Activated CD4-positive, alpha-beta T cell treated with anti-CD3 and anti-CD28 coated beads, Interleukin-2, amount 50 U/mL, for 24 hours (primary cell): ENCODE measurements at regions not wholly inside any gene's neighbourhood (a gene's known extent, or its start where the extent isn't known, plus 50 kb on each side); places are given as distances from the start of the nearest gene placed in this dataset.
"Not testable (repeated sequence)": the region's sequence is repeated elsewhere in the genome, so short reads cannot be mapped to it uniquely, and the experiment has no call there.

ENCODE experiments used
- DNase-seq, 2 donors: peaks; one replicate each; pipeline ENCODE4 v3.0.0-alpha.2; 2020; ENCODE audit warnings: low read depth in 1 of 2, low spot score in 1 of 2

DNA sequence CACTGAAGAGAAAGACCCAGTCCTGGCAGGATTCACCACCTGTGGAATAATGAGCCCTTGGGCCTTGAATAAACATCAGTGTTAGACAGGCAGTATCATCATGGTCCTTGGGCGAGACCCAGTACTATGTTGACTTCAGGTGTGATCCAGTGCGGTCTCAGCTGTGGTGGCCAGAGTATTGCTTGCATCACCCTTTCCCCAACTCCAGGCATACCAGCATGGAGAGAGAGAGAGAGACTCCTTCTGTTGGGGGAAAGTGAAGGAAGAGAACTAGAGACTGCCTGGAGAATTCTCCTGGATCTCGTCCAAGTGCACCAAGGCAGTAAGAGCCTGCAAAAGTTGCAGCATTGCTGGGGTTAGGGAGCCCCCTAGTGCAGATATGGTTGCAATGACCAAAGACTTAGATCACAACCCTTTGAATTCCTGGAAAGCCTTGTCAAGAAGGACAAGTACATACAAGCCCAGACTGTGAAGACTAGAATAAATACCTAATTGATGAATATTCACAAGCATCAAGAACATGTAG, 61.1 kb upstream of the VAMP7 start:
- DNase-seq: peak in 1 of 2 donors; percentile 4

DNA sequence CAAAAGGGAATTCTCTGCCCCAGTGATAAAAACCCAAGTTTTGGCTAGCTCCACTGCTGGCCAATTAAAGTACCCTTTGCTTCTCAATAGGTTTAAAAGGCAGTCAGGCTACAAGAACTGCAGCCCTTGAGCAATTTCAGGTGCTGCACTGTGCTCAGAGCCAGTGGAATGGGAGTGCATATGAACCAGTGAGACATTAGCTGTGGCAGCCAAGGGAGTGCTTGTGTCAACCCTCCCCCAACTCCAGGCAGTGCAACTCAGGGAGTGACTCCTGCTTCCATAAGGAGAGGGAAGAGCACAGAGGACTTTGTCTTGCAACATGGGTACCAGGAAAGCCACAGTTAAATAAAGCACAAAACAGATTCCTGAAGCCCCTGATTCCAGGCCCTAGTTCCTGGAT, 61.6 kb upstream of the VAMP7 start:
- no peak for DNase-seq

DNA sequence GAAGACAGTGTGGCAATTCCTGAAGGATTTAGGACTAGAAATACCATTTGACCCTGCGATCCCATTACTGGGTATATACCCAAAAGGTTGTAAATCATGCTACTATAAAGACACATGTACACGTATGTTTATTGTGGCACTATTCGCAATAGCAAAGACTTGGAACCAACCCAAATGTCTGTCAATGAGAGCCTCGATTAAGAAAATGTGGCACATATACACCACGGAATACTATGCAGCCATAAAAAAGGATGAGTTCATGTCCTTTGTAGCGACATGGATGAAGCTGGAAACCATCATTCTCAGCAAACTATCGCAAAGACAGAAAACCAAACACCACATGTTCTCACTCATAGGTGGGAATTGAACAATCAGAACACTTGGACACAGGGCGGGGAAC, 66.8 kb upstream of the VAMP7 start:
- DNase-seq: not testable (repeated sequence)

DNA sequence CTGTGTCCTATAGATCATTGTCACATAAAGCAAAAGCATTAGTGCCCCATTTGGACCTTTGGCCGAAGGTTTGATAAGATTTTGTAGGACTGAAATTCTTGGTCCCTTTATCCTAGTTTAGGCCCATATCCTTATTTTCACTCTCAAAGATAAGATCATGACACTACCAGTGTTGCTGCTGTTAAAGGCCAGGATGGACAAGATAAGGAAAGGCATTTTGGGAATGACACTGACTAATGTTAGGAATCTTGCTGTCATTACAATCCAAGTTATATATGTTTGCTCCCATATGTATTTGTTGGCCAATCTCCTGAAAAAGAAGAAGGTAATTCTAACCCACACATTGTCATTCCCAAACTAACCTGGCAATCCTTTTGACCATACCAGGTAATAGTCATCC, 101.3 kb upstream of the VAMP7 start:
- no peak for DNase-seq

DNA sequence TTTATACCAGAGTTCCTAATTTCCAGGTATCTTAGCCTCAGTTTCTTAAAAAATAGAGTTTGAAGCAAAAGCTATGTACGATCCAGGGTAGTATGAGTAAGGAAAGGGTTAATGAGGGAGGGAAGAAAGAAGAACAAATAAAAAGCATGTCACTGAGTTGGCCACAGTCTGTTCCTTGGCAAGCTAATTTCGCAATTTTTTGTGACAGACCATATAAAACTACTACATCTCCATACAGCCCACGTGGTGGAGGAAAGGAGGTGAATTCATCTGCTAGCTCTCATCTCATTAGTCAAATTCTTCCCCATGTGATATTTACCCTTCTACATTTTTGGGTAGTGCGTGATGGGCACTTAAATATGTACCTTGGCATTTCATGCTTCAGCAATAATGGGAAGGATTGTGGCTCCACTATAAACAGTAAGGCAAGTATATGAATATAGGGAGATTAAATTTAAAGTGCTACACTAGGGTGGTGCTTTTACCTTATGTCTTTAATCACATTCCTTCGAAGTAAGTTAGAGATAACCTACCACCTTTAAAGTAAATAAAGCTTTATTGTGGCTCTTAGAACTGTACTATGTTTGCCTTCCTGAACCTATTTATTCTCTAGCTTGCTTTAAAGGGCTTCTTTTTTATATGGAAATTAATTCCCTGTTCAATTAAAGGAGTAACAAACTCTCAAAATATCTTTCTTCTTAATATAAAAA, 102.1 kb upstream of the VAMP7 start:
- DNase-seq: no peak

DNA sequence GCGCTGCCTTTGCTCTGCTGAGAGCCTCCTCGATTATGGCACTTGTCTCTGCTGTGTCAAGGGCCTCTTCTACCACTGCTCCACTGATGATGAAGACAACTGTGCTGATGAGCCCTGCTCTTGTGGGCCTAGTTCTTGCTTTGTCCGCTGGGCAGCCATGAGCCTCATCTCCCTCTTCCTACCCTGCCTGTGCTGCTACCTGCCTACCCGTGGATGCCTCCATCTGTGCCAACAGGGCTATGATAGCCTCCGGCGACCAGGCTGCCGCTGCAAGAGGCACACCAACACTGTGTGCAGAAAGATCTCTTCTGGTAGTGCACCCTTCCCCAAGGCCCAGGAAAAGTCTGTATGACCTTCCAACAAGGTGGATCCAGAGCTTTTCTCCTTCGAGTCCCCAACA, 106.8 kb upstream of the VAMP7 start:
- DNase-seq: no peak

DNA sequence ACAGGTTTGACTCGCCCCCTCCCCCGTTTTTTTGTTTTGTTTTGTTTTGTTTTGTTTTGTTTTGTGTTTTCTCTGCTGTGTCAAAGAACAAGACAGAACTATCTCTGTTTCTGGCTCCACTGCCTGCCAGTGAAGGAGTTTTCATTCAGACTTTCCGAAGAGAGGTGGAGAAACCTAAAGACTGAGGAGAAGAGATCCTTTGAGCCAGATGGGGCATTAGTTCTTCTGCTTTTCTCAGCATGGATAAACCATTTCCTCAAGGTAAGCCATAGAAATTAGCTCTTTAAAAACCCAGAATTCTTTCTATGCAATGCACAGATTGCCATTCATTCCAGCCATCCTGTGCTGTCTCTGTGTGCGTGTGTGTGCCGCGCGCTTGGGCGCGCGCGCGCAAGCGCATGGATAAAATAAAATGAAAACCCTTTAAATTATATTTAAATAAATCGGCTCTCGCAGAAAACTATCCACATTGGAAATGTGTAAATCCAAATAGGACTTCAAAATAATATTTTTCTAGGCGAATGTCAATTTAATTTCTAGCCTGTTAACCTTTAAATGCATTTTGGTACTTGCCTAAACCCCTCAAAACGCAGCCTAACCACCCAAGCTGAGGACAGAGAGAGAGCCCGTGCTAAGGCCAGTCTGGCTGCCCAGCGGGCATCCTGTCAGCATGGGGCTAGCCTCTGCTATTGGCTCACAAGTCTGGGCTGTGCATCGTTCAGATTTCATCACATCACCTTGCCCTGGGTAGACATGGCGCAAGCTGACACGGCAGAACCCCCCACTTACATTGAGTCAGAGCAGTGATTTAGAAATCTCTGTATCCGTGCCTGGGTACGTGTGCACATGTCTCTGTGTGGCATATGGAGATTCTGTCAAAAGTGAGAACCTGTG, 113.0 kb upstream of the VAMP7 start:
- no peak for DNase-seq

DNA sequence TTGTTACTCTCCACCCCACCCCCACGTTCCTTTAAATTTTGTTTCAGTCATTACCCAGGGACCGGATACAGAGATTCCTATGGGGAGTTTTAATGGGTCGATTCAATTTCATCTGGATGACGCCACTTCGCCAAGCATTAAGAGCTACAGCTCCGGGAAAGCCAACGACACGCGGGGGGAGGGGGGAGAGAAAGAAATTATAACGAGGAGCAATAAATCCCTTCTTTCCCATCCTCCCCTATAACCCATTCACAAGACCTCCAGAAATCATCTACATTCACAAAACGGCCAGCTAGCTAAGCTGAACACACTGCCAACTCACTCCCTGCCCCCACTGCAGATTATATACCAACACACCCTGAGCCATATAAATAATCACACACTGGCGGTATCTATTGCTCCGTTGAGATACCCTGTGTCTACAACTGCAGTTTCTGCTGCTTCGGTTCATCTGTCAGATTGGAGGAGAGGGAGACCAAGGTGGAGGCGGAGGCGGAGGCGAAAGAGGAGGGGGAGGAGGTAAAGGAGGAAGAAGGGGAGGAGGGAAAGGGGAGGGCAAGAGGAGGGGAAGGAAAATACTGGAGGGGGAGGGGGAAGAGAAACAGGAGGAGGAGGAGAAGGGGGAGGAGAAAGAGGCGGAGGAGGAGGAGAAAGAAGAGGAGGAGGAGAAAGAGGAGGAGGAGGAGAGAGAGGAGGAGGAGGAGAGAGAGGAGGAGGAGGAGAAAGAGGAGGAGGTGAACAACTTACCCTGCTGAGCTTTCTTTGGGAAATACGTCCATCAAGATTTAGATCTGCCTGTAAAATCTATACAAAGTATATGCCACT, 113.9 kb upstream of the VAMP7 start:
- peak in 1 of 2 donors; percentile 0 for DNase-seq

DNA sequence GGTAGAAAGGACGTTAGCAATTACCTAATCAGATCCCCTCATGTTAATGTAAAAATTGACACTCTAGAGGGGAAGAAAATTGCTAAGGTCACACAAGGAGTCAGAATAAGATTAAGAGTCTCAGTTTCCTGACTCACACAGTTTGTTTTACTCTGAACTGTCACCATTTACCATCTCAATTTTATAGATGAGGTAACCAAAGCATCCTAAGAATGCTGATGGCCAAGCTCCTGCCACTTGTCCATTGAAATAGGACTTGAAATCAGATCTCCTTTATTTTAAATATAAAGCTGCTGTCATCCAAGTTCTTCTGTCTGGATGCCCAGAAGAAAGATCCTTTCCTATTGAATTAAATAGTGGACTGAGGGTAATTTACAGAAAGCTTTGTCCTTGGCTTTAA, 114.8 kb upstream of the VAMP7 start:
- DNase-seq: no peak

DNA sequence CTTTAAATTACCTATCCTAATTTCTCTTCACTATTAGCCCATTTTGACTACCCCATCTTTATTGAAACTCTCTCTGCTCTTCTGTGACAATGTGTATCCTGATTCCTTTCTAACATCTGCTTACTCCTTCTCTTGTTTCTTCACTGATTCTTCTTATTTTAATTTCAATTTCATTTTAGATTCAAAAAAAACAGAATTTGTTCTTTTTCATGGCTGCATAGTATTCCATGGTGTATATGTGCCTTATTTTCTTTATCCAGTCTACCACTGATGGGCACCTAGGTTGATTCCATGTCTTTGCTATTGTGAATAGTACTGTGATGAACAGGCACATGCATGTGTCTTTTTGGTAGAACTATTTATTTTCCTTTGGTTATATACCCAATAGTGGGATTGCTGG, 120.0 kb upstream of the VAMP7 start:
- DNase-seq: no peak

DNA sequence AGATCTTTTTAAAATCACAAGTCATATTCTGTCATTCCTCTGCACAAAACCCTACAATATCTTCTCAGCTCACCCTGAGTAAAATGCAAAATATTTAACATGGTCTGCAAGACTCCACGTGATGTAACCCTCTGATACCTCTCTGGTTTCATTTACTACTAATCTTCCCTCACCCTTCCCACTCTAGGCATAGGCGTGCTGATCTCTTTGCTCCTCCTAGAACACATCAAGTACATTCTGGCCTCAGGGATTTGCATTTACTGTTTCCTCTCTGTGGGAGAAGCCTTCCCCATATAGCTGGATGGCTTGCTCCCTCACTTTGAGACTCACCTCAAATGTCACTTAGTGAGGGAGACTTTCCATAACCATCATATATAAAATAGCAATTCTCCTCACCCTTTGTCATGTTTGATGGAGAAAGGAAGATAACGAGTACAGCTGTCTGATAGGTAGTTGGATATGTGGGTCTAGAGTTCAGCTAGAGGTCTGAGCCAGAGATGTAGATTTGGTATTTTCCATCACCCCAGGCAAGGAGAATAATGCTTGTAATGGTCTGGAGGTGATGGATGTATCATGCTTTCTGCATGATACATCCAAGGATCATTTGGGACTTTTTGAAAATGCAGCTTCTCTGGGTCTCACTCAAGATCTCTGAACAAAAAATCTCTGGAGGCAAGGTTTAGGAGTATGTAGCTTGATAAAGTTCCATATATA, 123.9 kb upstream of the VAMP7 start:
- DNase-seq: no peak

DNA sequence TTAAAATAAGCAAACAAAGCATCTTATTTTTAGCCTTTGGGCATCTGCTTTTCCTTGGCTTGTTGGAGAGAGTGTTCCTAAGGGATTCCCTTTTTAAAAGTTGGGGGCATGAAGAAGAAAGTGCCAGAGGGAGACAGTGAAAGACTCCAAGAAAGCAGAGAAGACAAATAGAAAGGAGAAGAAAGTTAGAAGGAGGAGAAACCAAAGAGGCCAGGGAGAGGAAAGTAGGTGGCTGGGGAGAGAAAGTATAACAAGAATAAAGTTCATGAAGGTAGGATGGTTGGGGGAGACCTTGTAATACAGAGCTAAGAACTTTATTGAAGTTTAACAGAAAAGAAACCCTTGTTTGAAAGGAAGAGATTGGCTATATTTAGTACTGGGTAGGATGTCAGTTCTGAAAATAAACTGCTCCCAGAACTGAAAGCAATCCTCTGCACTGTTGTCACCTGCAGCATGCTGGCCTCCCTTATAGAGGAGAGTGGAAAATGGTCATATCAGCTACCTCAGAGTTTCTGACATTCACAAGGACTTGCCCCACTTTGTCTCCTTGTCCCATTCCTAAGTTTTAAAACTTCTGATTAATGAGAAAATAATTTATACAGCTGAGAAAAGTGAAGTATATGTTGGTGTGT, 125.3 kb upstream of the VAMP7 start:
- no peak for DNase-seq

DNA sequence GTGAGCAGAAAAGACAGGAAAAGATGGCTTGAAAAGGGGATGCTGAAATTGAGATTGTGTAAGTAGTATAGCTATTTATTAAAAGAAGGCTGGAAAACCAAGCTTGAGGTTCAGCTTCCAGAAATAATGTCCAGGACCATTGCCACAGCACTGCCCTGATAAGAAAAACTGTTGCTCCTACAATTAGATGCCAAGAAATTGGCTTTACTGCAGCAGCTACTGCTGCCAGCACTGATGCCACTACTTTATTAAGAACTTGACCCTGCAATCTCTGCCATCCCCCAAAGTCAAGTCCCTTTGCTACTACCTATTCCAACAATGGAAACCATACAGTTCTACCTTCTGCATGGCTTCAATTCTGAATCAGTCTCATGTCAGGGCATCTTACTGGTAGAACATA, 130.0 kb upstream of the VAMP7 start:
- DNase-seq: no peak

DNA sequence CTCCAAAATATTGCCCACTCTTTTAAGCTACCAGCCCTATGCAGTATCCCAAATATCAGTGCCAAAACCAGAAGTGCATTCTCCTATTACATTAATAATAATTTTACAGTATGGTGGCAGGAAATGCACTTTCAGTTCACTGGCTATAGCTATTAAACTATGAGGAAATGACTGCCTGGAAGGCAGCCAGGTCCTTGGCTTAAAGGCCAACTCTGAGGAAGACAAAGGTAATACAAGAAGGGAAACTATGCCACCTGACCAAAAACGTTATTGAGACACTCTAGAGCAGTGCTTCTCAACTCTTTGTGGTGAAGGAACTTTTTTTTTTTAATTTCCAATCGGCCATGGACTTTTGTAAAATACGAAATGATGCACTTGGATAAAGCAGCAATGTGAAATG, 133.6 kb upstream of the VAMP7 start:
- no peak for DNase-seq

DNA sequence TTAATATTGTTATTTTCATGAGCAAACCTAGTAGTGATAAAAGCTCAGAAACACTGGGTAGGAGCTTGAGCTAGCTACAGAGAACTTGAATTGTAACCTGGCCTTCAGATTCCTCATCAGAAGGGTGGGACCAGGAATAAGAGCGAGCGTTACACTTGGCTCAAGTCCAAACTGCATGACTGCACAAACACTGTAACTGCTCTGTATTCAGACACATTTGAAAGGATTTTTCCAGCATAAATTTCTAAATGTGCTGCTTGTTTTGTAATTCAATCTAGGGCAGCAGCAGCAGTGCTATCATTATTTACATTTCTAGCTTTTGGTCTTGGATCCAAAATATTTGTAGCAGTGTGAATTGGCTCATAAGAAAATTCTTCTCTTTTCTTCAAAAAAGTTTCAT, 133.0 kb upstream of the TMLHE start:
- no peak for DNase-seq

DNA sequence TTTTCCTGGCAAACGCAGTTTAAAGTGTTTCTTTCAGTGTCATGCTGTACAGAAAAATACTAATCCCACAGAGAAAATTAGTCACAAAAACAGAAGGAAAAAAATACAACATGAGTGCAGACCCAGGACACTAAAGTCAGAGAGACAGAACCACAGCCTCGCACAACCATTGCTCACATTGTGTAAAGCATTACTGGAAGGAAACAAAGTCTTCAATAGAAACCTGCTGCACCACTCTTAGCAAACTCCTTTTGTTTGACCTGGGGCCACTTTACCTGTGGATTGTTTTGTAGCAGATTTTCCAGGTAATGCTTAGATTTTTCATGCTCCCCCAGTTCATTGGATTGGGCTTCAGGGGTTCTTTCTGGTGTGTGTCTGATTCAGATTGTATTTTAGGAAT, 131.8 kb upstream of the TMLHE start:
- DNase-seq: no peak

DNA sequence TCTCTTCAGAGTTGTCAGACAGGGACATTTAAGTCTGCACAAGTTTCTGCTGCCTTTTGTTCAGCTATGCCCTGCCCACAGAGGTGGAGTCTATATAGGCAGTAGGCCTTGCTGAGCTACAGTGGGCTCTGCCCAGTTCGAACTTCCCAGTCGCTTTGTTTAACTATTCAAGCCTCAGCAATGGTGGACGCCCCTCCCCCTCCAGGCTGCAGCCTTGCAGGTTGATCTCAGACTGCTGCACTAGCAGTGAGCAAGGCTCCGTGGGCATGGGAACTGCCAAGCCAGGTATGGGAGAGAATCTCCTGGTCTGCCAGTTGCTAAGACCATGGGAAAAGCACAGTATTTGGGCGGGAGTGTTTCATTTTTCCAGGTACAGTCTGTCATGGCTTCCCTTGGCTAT, 115.6 kb upstream of the TMLHE start:
- not testable (repeated sequence) for DNase-seq

DNA sequence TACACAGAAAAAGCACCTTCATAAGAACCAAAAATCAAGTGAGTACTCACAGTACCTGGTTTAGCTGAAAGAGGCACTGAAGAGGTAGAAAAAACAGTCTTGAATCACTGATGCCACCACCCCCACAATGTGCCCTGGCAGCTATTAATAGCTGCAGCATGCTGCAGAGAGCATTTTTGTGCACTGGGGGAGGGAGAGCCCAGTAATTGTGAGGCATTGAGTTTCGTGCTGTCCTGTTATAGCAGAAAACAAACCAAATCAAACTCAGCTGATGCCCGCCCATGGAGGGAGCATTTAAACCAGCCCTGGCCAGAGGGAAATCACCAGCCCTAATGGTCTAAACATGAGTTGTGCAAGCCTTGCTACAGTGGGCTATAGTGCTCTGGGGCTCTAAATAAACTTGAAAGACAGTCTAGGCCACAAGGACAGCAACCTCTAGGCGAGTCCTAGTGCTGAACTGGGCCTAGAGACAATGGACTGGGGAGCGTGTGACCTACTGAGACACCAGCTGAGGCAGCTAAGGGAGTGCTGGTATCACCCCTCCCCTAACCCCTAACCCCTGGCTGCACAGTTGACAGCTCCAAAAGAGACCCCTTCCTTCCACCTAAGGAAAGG, 106.3 kb upstream of the TMLHE start:
- no peak for DNase-seq

DNA sequence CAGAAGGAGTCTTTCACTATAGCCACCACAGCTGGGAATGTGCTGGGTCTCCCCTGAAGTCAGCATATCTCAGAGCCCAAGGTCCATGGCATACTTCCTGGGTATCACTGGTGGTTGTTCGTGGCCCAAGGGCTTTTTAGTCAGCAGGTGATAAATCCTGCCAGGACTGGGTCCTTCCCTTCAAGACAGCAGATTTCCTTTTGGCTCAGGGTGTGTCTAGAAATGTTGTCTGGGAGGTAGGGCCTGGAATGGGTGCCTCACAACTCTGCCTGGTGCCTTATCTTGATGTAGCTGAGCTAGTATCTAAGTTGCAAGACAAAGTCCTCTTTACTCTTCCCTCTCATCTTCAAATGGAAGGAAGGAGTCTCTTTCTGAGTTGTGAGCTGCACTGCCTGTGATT, 102.4 kb upstream of the TMLHE start:
- DNase-seq: no peak

DNA sequence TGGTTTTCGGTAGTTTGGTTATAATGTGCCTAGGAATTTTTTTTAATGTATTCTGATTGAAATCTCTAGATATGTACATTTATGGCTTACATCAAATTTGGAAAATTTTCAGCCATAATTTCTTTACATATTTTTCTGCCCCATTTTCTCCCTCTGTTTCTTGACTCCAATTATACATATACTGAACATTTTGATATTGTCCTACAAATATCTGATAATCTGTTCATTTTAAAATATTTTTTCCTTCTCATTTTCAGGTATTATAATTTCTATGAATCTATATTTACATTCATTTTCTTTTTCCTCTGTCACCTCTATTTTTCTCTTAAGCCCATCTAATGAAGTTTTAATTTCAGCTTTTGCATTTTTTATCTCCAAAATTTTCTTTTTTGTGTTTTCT, 82.7 kb upstream of the TMLHE start:
- no peak for DNase-seq
